HG03565 (cell line): ENCODE measurements at regions not wholly inside any gene's neighbourhood (a gene's known extent, or its start where the extent isn't known, plus 50 kb on each side); places are given as distances from the start of the nearest gene placed in this dataset.

Experiments
- ATAC-seq: cut with Tn5 transposase; IDR thresholded peaks from one replicate; pipeline ENCODE4 v1.9.1; 2021; ENCODE audit warnings: mild to moderate bottlenecking, moderate library complexity; ENCODE audit not compliant: unreplicated experiment

DNA sequence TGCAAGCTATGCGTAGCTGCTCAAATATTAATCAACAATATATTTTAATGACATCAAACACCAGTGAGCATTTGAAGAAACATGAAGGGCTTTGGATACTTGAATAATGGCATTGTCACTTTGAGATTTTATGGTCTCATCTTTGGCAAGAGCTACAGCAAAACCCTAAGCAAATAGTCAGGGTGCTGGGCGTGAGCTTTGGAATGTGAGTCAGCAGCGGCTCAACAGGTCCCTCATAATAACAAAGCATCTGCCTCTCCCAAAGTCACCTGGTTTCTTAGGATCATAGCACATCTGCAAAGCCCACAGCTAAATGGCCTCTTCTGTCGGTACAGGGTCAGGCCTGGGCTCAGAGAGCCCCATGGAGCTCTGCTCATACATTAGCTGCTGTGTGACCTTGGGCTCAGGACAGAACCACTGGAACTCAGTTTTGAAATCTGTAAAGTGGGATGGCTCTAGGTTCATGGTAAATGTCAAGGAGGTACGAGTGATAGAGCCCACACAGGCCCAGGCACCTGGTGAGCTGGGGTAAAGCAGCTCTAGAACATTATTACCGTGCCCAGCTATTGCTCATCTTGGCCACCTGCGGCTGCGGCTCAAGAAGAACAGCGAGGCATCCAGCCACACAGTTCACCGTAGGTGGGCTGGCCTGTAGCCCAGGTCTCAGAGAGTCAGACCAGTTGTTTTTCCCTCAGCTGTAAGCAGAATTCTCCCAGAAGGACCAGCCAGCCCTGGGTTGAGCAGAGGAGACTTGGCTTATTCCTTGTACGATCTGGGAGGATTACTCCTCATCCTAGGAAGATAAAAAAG is 544.5 kb upstream of the CDH11 start:
- ATAC-seq: no peak

DNA sequence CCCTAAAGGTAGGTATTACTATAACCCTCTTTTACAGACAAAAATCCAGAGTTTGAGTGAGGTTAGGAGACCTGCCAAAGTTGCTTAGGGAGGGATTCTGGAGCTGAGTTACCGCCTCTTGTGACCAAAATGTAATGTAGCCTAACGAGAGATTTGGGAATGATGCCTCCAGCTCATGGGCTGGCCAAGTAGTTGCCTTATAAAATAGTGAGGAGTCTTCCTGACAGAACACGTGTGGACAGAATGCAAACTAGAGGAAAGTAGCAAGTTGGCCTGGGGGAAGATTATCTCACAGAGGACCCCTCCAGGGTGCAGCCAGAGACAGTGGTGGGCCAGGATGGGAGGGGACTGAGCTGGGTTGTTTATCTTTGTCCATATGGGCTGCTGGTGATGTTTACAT is 543.7 kb upstream of the CDH11 start:
- ATAC-seq: no peak

DNA sequence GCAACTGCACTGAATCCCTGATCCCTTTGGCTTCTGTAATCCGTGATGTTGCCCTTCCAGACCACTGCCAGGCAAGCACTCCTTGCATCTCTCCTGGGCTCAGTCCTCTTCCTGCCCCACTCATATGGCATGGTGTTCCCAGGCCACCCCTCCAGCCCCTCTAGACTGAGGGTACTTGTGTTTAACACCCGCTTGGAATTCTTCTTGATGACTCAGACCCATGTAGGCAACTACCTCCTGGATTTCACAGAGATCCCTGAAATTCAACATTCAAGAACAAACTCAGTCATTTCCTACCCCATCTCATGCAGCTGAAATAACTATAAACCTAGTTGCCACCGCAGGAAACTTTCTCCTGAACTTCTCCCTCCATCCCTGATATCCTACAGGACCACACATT is 541.9 kb upstream of the CDH11 start:
- ATAC-seq: no peak

DNA sequence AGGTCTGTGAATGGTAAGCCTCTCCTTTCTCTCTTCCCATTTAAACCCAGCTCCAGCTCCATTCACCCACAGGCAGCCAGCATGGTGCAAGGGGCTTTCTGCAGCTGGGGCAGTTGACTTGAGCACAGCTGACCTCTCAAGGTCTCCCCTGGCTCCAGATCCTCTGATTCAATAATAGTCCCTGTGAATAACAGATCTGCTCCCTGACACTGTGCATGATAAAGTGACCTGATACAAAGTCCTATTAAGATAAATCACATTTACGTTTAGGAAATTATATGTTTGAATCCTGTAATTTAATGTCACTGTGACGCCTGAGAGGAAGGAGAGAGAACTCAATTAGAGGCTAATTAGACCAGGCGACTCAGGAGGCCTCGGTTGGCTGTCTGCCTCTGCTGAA is 540.4 kb upstream of the CDH11 start:
- no peak for ATAC-seq

DNA sequence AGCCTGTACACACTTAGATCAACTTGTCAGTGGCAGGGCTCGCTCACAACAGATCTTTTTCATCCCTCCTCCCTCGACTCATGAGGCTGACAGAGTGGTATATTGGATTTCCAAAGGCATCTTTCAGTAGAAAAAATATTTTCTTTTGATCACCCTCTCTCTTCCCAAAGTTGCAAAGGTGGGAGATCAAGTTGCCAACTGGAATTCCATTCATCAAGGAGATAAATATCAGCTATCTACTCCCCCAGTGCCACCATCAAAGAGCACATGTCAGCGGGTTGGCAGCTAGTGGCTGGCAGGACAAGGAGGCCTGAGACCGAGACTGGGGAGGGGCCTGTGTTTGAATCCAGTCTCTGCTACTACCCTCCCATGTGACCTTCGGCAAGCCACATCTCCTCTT is 539.7 kb upstream of the CDH11 start:
- no peak for ATAC-seq

DNA sequence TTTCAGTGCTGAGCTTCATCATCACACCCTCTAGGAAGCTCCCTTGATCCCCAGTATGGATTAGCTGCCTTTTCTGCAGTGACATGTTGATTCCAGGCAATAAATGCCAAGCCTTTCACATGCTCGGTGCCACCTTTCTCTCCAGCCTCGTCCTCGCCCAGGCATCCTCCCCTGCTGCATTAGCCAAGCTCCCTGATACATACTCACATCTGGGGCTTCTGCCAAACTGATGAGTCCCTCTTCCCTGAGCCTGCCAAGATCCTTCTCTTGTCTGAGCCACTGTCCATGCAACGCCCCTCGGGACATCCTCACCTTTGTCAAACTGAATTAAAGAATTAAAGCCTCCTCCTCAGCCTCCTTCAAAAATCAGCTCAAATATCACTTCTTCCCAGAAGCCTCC is 538.5 kb upstream of the CDH11 start:
- no peak for ATAC-seq

DNA sequence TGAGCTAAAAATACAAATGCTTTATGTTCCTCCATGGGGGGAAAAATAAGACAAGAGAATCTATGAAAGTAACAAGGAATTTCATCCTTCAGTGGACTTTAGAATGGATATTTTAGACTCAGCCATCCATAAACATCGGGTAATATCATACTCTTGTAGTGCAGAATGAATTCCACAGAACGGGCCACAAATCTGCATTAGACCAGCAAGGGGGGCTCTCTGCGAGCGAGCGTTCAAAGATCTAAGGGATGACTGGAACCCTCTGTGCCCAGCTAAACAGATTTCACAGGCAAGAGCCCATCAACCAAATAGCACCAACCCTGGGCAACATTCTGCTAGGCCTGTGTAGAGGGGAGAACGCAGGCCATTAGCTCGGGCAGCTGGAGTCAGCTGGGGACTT is 537.9 kb upstream of the CDH11 start:
- no peak for ATAC-seq

DNA sequence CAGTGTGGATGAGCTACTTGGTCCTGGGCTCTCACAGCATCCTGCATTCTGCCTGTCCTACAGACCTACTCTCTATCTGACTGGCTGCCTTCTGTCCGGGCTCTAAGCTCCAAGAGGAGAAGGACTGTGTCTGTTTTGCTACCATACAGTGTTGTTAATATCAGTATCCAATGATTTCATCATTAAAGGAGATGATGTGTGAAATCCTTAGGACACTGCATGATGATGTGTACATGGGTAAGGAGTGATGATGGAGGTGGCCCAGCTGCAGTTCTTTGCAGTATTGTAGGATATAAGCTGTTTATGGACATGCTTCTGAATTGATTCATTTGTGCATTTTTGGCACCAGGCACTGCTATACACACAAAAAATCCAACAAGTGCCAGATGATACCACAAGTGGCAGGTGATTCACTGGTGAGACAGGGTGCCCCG is 536.9 kb upstream of the CDH11 start:
- no peak for ATAC-seq

DNA sequence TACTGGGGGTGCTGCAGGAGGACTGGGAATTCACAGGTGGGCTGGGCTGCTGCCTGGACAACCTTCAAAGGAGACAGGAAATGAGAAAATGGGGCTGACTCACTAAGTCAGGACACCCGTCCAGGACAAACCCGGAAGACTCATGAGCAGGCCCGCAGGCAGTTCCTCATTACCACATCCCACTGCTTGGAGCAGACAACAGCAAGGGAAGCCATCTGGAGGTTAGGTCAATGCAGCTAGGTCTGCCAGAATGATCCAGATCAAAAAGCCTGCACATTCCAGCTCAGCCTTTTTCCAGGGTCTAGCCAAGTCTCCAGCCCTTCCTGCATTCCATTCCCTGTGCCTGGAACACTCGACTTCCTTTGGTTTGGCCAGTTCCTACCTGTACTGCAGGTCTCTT is 536.5 kb upstream of the CDH11 start:
- ATAC-seq: no peak

DNA sequence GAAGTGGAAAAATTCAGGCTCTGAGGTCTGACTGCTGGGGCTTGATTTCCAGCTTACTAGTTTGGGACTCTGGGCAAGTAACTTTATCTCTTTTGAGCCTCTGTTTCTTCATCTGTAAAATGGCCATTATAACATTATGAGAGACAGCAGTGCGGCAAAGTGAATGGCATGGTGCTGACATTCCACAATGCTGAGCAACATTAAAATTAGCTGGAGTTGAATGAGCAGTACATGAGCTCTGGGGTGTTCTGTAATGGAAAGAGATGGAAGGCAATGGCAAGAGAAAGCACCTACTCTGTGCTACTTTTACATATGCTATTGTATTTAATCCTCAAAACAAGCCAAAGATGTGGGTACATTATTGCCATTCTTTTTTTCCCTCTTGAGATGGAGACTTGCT is 535.7 kb upstream of the CDH11 start:
- no peak for ATAC-seq

DNA sequence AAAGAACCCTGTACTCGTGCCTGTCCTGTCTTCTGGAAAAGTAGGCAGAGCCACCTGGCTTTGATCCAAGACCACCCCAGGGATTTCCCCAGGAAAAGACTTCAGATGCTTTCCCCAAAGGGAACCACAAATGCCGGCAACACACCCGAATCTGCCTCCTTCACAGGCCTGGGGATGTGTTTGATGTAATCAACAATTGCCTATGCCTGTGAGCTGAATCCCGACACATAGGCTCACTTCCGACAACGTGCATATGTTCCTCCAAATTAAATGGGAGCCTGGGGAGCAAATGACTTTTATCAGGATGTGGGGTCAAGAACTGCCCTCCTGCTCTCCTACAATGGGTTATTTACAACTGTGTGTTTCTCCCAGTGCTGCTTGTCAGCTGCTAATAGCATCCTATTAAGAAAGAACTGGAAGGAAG is 535.2 kb upstream of the CDH11 start:
- no peak for ATAC-seq

DNA sequence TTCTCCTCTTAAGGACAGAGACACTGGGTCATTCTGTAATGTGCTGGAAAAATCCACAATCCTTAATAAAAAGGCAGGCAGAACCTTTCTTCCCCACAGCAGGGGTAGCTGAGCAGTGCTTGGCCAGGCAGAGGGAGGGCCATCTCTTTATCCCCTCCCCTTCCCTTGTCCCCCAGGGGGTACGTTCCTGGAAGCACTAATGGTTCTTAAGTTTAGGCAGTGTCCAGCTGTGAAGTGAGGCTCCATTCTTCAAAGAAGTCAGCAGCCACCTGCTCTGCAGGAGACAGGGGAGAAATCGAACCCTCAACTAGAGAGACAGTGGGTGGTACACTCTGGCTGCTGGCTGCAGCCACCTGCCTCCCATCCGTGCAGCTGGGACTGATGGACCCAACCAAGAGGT is 533.9 kb upstream of the CDH11 start:
- no peak for ATAC-seq

DNA sequence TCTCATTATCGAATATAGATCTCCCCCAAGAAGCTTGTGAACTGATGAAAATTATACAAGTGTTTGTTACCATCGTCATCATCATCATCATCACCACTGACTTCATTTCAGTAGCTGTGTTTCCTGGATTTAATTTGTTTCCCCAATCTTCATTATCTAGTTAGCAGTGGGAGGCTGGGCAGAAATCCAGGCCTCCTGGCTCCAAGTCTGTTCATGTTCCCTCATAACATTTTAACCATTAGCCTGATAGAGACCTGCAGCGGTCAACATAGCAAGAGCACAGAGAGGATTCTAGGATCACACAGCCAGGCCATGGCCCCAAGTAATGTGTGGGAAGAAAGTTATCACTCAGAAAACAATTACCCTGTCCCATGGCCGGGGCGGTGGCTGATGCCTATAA is 526.2 kb upstream of the CDH11 start:
- no peak for ATAC-seq

DNA sequence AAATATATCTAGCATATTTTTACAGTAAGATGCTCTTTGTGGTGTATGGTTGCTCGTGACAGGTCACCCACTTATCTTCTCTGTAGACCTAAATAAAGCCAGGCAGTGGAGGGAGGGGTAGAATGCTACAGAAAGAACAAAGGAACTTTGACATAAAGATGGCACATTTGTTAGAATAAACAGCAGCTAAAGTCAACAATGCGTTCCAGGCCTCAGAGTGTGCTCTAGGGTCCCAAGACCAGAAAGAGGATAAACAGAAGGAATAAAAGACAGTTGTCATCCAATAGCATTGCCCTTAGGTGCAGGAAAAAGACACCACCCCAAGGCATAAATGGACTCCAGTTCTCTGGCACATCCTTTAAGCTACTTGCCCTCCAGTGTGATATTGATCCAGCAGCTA is 523.0 kb upstream of the CDH11 start:
- ATAC-seq: no peak

DNA sequence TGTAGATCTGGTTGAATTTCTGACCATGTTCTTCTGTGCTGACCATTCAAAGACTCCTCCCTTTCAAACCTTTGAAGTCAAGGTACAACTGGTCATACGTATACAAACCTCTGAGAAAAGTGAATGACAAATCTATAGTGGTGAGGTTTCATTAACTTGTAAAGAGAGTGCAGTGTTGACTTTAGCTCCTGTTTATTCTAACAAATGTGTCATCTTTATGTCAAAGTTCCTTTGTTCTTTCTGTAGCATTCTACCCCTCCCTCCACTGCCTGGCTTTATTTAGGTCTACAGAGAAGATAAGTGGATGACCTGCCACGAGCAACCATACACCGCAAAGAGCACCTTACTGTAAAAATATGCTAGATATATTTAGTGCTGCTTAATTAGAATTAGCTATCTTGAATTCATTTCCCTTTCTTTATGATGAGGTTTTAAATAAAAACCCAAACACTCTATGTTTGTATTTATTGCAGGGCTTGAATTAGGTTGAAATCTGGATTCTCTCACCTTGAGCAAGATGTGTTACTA is 520.0 kb upstream of the CDH11 start:
- no peak for ATAC-seq

DNA sequence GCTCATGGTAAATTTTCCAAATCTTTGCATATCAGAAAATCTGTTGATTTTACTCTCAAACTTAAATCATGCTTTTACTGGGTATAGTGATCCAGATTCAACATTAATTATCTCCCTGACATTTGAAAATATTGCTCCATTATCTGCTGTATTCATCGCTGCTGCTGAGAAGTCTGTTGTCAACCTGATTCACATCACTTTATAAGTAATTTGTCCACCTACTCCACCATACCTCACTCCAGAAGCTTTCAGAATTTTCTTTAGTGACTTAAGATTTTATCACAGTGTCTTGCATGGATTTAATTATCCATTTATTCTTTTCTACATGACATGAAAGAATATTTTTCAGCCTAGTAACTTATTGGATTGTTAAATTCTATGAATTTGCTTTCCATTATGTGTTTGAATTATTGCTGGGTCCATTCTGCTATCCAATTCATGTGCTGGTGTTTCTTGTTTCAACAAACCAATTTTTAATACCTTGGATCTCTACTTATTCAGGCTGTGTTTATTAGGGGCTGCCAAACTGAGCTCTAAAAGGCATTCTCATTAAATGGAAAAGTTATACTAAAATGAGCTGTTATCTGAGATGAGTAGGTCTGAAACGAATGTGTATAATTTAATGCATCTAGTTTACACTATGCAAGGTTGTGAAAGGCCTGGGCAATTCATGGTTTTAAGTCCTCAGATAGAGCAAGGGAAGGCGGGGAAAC is 519.3 kb upstream of the CDH11 start:
- no peak for ATAC-seq

DNA sequence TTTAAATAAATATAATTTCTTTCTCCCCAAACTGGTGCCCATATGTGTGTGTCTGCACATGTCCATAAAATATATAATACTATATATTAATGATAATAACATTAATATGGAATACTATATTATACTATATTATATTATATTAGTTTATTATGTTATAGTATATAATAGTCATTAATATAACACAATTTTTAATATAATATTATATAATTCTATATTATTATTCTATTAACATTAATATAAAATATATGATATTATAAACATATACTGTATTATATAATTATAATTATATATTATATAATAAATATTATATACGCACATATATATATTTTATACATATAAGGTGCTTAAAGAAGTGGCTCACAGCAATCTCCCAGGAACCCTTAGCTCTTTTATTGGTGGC is 513.0 kb upstream of the CDH11 start:
- ATAC-seq: no peak

DNA sequence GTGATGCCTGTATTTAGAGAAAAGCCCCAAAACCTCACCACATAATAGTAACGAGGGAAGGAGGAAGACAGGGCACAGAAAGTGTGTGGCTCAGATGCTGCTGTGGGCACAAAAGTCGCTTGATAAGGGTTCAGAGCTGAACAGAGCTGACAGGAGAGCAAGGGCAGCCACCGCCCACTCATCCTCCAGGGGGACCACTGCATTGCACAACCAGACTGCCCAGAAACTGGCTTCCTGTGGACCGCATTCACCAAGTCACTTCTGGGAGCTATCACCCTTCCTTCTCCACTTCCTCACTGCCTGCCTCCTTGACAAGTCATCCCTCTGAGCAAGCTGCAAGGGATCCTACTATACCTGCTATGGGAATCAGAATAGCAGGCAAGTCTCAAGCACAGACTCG is 512.4 kb upstream of the CDH11 start:
- ATAC-seq: no peak

DNA sequence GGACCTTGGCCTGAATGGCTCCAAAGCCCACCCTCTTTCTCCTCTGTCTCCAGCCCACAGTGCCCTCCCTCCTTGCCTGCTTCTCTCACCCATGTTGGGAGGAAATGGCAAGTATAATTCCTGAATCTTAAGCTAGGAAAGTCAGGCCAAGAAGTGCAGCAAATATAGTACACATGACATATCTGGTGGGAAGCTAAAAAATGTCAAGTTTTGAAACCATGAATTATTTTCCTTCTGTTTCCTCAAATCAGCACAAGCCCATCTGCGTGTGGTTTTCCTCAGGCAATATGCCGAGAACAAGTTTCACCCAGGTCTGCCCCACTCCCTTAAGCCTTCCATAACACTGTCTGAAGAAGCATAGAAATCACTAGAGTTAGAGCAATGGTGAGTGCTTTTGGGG is 502.8 kb upstream of the CDH11 start:
- ATAC-seq: no peak

DNA sequence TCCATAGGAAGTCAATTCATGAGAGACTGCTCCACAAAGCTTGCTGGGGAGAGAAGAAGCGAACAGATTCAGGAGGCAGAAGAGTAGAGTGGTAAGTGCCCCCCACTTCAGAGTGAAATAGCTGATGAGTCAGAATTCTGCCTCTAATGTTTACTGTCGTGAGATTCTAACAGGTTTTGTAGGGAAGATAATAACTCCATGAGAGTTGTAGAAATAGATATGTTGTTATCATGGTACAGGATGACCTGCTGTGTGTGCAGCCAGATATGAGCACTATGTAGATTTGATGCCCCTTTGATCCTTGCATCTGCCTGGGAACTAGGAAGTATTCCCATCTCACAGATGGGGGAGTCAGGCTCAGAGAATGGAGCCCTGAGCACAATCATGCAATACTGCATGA is 502.4 kb upstream of the CDH11 start:
- ATAC-seq: no peak

DNA sequence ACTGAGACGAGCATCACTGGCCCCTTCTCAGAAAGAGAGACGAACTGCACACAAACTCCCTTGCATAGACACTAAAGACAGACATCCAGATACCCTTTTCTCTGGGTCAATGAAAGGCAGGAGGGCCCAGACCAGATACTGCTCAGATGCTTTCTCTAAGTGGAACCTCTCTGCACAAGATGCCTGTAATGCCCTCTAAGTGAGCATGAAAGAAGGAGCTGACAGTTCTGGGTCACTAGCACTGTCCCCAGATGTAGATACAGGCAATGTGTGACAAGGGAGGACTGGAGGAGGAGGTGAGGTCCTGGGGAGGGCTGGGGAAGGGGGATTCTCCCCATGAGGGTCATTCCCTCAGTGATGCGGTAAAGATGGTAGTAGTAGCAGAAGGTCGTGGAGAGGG is 501.0 kb upstream of the CDH11 start:
- no peak for ATAC-seq

DNA sequence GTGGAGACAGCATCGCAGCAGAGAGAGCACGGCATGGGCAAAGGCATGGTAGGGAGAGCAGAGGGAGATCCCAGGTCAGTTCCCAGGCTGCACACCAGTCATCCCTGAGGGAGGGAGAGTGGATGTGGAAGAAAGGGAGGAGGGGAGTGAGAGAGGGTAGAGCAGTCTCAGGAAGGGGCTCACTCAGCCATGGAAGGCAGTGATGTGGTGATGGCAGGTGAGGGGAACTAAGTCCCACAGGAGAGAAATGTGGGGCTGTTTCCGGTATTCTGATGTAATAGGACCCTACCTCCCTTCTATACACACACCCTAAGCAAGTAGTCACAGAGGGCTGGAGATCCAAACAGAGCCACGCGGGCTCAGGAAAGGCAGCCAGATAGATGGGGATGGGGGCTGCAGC is 500.3 kb upstream of the CDH11 start:
- ATAC-seq: no peak
